ENCODE measurements at regions not wholly inside any gene's neighbourhood (a gene's known extent, or its start where the extent isn't known, plus 50 kb on each side); places are given as distances from the start of the nearest gene placed in this dataset.

GRCh38 chr17:27946513-27946912 is 53.3 kb upstream of the LYRM9 start:
- BruUV-seq (replicated peaks): no TSS peak
- Histone ChIP-seq H3K27ac (ENCODE audit: low read depth, low read length) (no peak overlapping the region), H3K27me3 (ENCODE audit: insufficient read depth, low read length) (peaks cover 6% of the 10 kb centered on the region; the same call in 1 of the 2 replicates), H2AFZ (ENCODE audit: low read depth, low read length, poor library complexity, severe bottlenecking) (no peak overlapping the region), H3K36me3 (ENCODE audit: control insufficient read depth in 1 of 2, insufficient read depth in 2 of 2, low read length in 2 of 2) (no peaks in the 10 kb centered on the region), H3K79me2 (ENCODE audit: insufficient read depth, low read length) (no peaks in the 10 kb centered on the region), H3K4me1 (ENCODE audit: control insufficient read depth in 1 of 2, insufficient read depth in 2 of 2, low read length in 2 of 2) (no peaks in the 10 kb centered on the region), H3K4me3 (replicated peaks in 1 of 2; ENCODE audit: low read depth in 1 of 2, low read length in 2 of 2) (no peak overlapping the region), H3K9me2 (ENCODE audit: insufficient read depth) (no peaks in the 10 kb centered on the region), H3K9me3 (ENCODE audit: control insufficient read depth in 1 of 2, insufficient read depth in 1 of 2, low read depth in 1 of 2, low read length in 2 of 2) (no peaks in the 10 kb centered on the region), H4K20me1 (ENCODE audit: insufficient read depth) (no peaks in the 10 kb centered on the region), H3K9ac (ENCODE audit: low read length) (no peak overlapping the region), H3K4me2 (ENCODE audit: low read length) (no peak overlapping the region)
- intact Hi-C loops (cut with micrococcal nuclease): no loop called here
- no peak for ATAC-seq
- ChIA-PET POLR2A (no interaction called here), CTCF (no interaction called here), RAD21 (ENCODE audit: low non-redundant PET in 1 of 2, low total read pairs in 2 of 2, uncharacterized antibody in 2 of 2, unreplicated experiment in 2 of 2) (no interaction called here)
- TF ChIP-seq ATF3 (IDR thresholded peaks at IDR 0.05) (no peak), SP1 (IDR thresholded peaks at IDR 0.05; ENCODE audit: low read depth) (no peak), REST (IDR thresholded peaks at IDR 0.05; ENCODE audit: low read depth) (no peak), CTCF (IDR thresholded peaks at IDR 0.05 in 2 of 3, conservative IDR thresholded peaks at IDR 0.05 in 1 of 3; ENCODE audit: borderline replicate concordance in 1 of 3, insufficient read depth in 1 of 3, low read depth in 2 of 3, low read length in 2 of 3) (no peak), POLR2AphosphoS5 (IDR thresholded peaks at IDR 0.05; ENCODE audit: low read depth, low read length) (no peak), EGR1 (IDR thresholded peaks at IDR 0.05; ENCODE audit: low read depth) (no peak), SRF (IDR thresholded peaks at IDR 0.05; ENCODE audit: low read depth) (no peak), EZH2phosphoT487 (IDR thresholded peaks at IDR 0.05; ENCODE audit: borderline replicate concordance) (no peak), ELF1 (IDR thresholded peaks at IDR 0.05; ENCODE audit: borderline replicate concordance, low read depth) (no peak), EZH2 (IDR thresholded peaks at IDR 0.05) (no peak), RAD21 (IDR thresholded peaks at IDR 0.05; ENCODE audit: low read depth) (no peak), POLR2A (IDR thresholded peaks at IDR 0.05; ENCODE audit: borderline replicate concordance, extremely low read depth, insufficient read depth, insufficient read length) (no peak), CBX3 (IDR thresholded peaks at IDR 0.05; ENCODE audit: low read depth) (no peak)
- DNase-seq (ENCODE audit: low read depth, low spot score): no peak
